HCT116 (cell line): ENCODE measurements at regions not wholly inside any gene's neighbourhood (a gene's known extent, or its start where the extent isn't known, plus 50 kb on each side); places are given as distances from the start of the nearest gene placed in this dataset.

Source experiments
- ATAC-seq: fragments of 200-7000 bp; cut with Tn5 transposase; 2 replicates; pipeline ENCODE4 v1.9.1; 2020; ENCODE audit warnings: mild to moderate bottlenecking, moderate library complexity
- BruUV-seq: library from RNA; stranded (reverse); fragments of 400-500 nt; replicated peaks from 2 replicates; lab custom pipeline; 2021; lab: Mats Ljungman, UMichigan
- CTCF ChIA-PET: fragments of 300-600 bp; sonication (Branson Sonifier 250); formaldehyde crosslinking; loops from one replicate; lab custom pipeline; 2021; ENCODE audit warnings: antibody characterized with exemption; lab: Charles Lee
- POLR2A ChIA-PET: fragments of 300-600, 350-600 bp; sonication (Branson Sonifier 250); formaldehyde crosslinking; loops from one replicate; lab custom pipeline; 2021; ENCODE audit warnings: antibody characterized with exemption; lab: Charles Lee
- RAD21 ChIA-PET, 2 experiments: fragments of 300-600 bp; sonication (Branson Sonifier 250); formaldehyde crosslinking; loops; one replicate each; lab custom pipeline; 2023; ENCODE audit warnings: low total read pairs in 2 of 2; ENCODE audit not compliant: uncharacterized antibody in 2 of 2, unreplicated experiment in 2 of 2, low non-redundant PET in 1 of 2; lab: Charles Lee
- DNase-seq: peaks from one replicate; pipeline ENCODE4 v3.0.0-alpha.2; 2010; ENCODE audit warnings: low read depth, low spot score
- H2AFZ ChIP-seq: fragments of 200-600 bp; shearing (Covaris generic), sonication (generic); 2 replicates; pipeline ENCODE4 v1.6.1; 2017; ENCODE audit warnings: low read depth, mixed run types, mixed read lengths, antibody characterized with exemption, low read length; ENCODE audit not compliant: poor library complexity, severe bottlenecking
- H3K27ac ChIP-seq: 2 replicates; pipeline ENCODE4 v1.5.1; 2012; ENCODE audit warnings: low read depth, low read length
- H3K27me3 ChIP-seq: fragments of 200-600 bp; sonication (generic); 2 replicates; pipeline ENCODE4 v1.6.1; 2016; ENCODE audit warnings: mixed run types, low read length, mixed read lengths; ENCODE audit not compliant: insufficient read depth
- H3K36me3 ChIP-seq, 2 experiments: fragments of 200-500 bp in 1 of 2; fragments of 200-600 bp in 1 of 2; sonication (Bioruptor generic) in 1 of 2; sonication (generic) in 1 of 2; 2 replicates each; pipeline versions ENCODE4 v1.5.1 to v1.6.1; 2014 to 2016; ENCODE audit warnings: low read length in 2 of 2, inconsistent platforms in 1 of 2, mixed read lengths in 1 of 2, mixed run types in 1 of 2; ENCODE audit not compliant: insufficient read depth in 2 of 2, control insufficient read depth in 1 of 2
- H3K4me1 ChIP-seq, 2 experiments: fragments of 200-600 bp in 1 of 2; sonication (generic) in 1 of 2; 2 replicates each; pipeline versions ENCODE4 v1.5.1 to v1.6.1; 2012 to 2017; ENCODE audit warnings: low read length in 2 of 2, inconsistent platforms in 1 of 2, mild to moderate bottlenecking in 1 of 2, mixed read lengths in 1 of 2, mixed run types in 1 of 2, moderate library complexity in 1 of 2; ENCODE audit not compliant: insufficient read depth in 2 of 2, control insufficient read depth in 1 of 2
- H3K4me2 ChIP-seq: fragments of 200-600 bp; sonication (generic); 2 replicates; pipeline ENCODE4 v1.6.1; 2017; ENCODE audit warnings: mixed run types, low read length, mixed read lengths
- H3K4me3 ChIP-seq, 2 experiments: fragments of 200-600 bp in 1 of 2; sonication (generic) in 1 of 2; replicated peaks in 1 of 2; 2 replicates each; pipeline ENCODE4 v1.5.1; 2011 to 2016; ENCODE audit warnings: low read length in 2 of 2, control low read depth in 1 of 2, low read depth in 1 of 2, mild to moderate bottlenecking in 1 of 2, mixed read lengths in 1 of 2, mixed run types in 1 of 2
- H3K79me2 ChIP-seq: fragments of 200-600 bp; sonication (generic); 2 replicates; pipeline ENCODE4 v1.6.1; 2017; ENCODE audit warnings: mild to moderate bottlenecking, mixed run types, low read length, moderate library complexity, mixed read lengths; ENCODE audit not compliant: insufficient read depth
- H3K9ac ChIP-seq: fragments of 200-600 bp; sonication (generic); 2 replicates; pipeline ENCODE4 v1.6.1; 2016; ENCODE audit warnings: low read length, mixed read lengths
- H3K9me2 ChIP-seq: fragments of 200-600 bp; sonication (generic), shearing (Covaris generic); 2 replicates; pipeline ENCODE4 v1.6.1; 2017; ENCODE audit warnings: mixed run types, mild to moderate bottlenecking, moderate library complexity; ENCODE audit not compliant: insufficient read depth
- H3K9me3 ChIP-seq, 2 experiments: fragments of 200-500 bp in 1 of 2; fragments of 200-600 bp in 1 of 2; sonication (Bioruptor generic) in 1 of 2; sonication (generic) in 1 of 2; 2 replicates each; pipeline ENCODE4 v1.6.1; 2014 to 2017; ENCODE audit warnings: low read length in 2 of 2, mixed read lengths in 2 of 2, inconsistent platforms in 1 of 2, low read depth in 1 of 2, mild to moderate bottlenecking in 1 of 2, mixed run types in 1 of 2, moderate library complexity in 1 of 2; ENCODE audit not compliant: control insufficient read depth in 1 of 2, insufficient read depth in 1 of 2
- H4K20me1 ChIP-seq: fragments of 200-600 bp; sonication (generic), shearing (Covaris generic); 2 replicates; pipeline ENCODE4 v1.6.1; 2017; ENCODE audit warnings: mixed run types, mild to moderate bottlenecking, moderate library complexity; ENCODE audit not compliant: insufficient read depth
- CBX3 ChIP-seq: IDR thresholded peaks from 2 replicates; pipeline ENCODE4 v1.6.1; 2012; ENCODE audit warnings: low read depth
- EGR1 ChIP-seq: IDR thresholded peaks from 2 replicates; pipeline ENCODE4 v1.6.1; 2012; ENCODE audit warnings: low read depth
- EZH2 ChIP-seq: fragments of 200-600 bp; sonication (generic); IDR thresholded peaks from 2 replicates; pipeline ENCODE4 v1.6.1; 2017; ENCODE audit warnings: antibody characterized with exemption, mixed run types
- JUND ChIP-seq: IDR thresholded peaks from 2 replicates; pipeline ENCODE4 v1.6.1; 2012
- POLR2A ChIP-seq: IDR thresholded peaks from 2 replicates; pipeline ENCODE4 v1.7.0; 2011; ENCODE audit warnings: borderline replicate concordance; ENCODE audit not compliant: insufficient read depth, insufficient read length; ENCODE audit errors: extremely low read depth
- POLR2AphosphoS5 ChIP-seq: IDR thresholded peaks from 2 replicates; pipeline ENCODE4 v1.6.1; 2011; ENCODE audit warnings: mild to moderate bottlenecking, low read depth, low read length, moderate library complexity
- RAD21 ChIP-seq: IDR thresholded peaks from 2 replicates; pipeline ENCODE4 v1.6.1; 2012; ENCODE audit warnings: low read depth, mild to moderate bottlenecking
- SIN3A ChIP-seq: IDR thresholded peaks from 2 replicates; pipeline ENCODE4 v1.6.1; 2012; ENCODE audit warnings: low read depth
- SP1 ChIP-seq: IDR thresholded peaks from 2 replicates; pipeline ENCODE4 v1.6.1; 2012; ENCODE audit warnings: low read depth
- SRF ChIP-seq: IDR thresholded peaks from 2 replicates; pipeline ENCODE4 v1.6.1; 2012; ENCODE audit warnings: low read depth
- YY1 ChIP-seq: IDR thresholded peaks from 2 replicates; pipeline ENCODE4 v1.6.1; 2011; ENCODE audit warnings: low read length, low read depth, moderate library complexity, mild to moderate bottlenecking; ENCODE audit not compliant: insufficient replicate concordance; ENCODE audit errors: extremely low read depth
- ZFX ChIP-seq: fragments of 450-650 bp; IDR thresholded peaks from 2 replicates; pipeline ENCODE4 v1.6.1; 2017
- ZNF274 ChIP-seq: fragments of 200-500 bp; sonication (Bioruptor generic); IDR thresholded peaks from 2 replicates; pipeline ENCODE4 v1.6.1; 2014; ENCODE audit warnings: mild to moderate bottlenecking, low read depth, low read length, inconsistent platforms
- intact Hi-C: fragments of 100-400 bp; cut with micrococcal nuclease; formaldehyde crosslinking; loops from 2 replicates; pipeline ENCODE4 v1.10.0; 2022
- TF ChIP-seq, protein P1 (sequence below), 3 experiments: fragments of 200-600 bp in 1 of 3; sonication (generic) in 1 of 3; IDR thresholded peaks in 2 of 3; conservative IDR thresholded peaks in 1 of 3; 2 replicates each; pipeline ENCODE4 v1.5.1; 2012 to 2017; ENCODE audit warnings: low read depth in 2 of 3, low read length in 2 of 3, antibody characterized with exemption in 1 of 3, borderline replicate concordance in 1 of 3, control low read depth in 1 of 3, mild to moderate bottlenecking in 1 of 3, mixed read lengths in 1 of 3, mixed run types in 1 of 3, moderate library complexity in 1 of 3; ENCODE audit not compliant: insufficient read depth in 1 of 3
- TF ChIP-seq, protein P2 (sequence below): IDR thresholded peaks from 2 replicates; pipeline ENCODE4 v1.6.1; 2012
- TF ChIP-seq, protein P3 (sequence below): IDR thresholded peaks from 2 replicates; pipeline ENCODE4 v1.6.1; 2012; ENCODE audit warnings: low read depth
- TF ChIP-seq, protein P4 (sequence below): IDR thresholded peaks from 2 replicates; pipeline ENCODE4 v1.6.1; 2011; ENCODE audit warnings: mild to moderate bottlenecking, low read length, moderate library complexity; ENCODE audit not compliant: insufficient replicate concordance; ENCODE audit errors: extremely low read depth

DNA sequence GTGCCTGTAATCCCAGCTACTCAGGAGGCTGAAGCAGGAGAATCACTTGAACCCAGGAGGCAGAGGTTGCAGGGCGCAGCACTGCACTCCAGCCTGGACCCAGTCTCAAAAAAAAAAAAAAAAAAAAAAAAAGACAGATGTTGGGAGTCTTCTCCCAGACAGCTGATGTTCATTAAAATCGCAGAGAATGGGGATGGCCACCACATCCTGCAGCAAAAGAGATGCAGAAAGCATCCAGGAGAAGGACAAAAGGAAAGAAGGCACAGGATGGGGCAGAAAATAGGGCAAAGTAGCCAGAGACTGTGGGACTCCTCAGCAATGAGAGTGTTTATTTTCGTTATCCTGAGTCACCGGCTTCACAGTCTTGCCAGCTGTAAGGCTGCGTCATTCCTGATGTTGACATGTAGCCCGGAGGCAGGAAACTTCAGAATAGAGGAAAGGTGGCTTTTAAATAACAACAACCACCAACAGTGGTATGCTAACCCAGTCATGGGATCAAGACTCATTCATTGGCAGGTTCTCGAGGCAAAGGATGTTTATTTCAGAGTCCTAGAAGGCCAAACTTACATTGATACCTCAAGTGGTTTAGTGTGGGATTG, 149.5 kb upstream of the SVIL start (continued):
- TF ChIP-seq SRF: no peak
- no peak for TF ChIP-seq RAD21

DNA sequence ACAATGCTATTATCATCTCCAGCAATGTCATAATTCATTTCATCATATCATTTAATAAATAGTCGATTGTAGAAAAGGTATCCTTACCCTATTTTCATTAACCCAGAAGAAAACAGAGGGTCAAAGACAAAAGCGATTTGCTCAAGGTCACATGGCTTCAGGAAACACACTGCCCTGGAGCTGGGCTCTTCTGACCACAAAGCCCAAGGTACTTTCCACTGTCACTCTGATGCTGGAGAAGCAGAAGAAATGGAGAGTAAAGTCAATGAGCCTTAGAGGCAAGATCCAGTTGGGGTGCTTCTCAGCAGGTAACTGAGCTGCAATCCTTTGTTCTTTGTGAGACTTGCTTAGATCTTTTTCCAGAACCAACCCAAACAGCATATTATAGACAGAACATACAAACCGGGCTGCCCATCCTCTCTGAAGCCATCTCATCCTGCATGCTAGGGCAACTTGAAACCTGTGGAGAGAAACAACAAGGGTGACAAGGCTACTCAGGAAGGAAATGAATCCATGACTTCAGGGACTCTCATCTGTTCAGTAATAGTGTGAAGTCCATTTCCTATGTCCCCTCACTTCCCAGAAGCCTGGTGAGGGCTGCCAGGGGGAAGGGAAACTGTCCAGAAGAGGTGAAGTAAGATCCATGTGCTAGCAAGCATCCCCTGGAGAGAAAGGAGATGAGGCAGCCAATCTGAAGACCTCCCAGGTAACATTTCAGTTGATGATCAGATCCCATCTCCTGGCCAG, 148.6 kb upstream of the SVIL start:
- Histone ChIP-seq H3K9me2 (no peaks in the 10 kb centered on the region), H3K4me2 (no peak overlapping the region), H3K4me3 (no peak overlapping the region), H3K27me3 (no peaks in the 10 kb centered on the region), H3K36me3 (no peaks in the 10 kb centered on the region), H3K9me3 (no peaks in the 10 kb centered on the region), H3K4me1 (peaks cover 12 to 16% of the 10 kb centered on the region in 2 experiments; a peak in 3 of 4 replicates), H3K27ac (no peak overlapping the region), H4K20me1 (no peaks in the 10 kb centered on the region), H3K9ac (no peak overlapping the region), H2AFZ (no peak overlapping the region), H3K79me2 (no peaks in the 10 kb centered on the region)
- no peak for TF ChIP-seq RAD21
- TF ChIP-seq, protein P1, sequence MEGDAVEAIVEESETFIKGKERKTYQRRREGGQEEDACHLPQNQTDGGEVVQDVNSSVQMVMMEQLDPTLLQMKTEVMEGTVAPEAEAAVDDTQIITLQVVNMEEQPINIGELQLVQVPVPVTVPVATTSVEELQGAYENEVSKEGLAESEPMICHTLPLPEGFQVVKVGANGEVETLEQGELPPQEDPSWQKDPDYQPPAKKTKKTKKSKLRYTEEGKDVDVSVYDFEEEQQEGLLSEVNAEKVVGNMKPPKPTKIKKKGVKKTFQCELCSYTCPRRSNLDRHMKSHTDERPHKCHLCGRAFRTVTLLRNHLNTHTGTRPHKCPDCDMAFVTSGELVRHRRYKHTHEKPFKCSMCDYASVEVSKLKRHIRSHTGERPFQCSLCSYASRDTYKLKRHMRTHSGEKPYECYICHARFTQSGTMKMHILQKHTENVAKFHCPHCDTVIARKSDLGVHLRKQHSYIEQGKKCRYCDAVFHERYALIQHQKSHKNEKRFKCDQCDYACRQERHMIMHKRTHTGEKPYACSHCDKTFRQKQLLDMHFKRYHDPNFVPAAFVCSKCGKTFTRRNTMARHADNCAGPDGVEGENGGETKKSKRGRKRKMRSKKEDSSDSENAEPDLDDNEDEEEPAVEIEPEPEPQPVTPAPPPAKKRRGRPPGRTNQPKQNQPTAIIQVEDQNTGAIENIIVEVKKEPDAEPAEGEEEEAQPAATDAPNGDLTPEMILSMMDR (IDR thresholded peaks at IDR 0.05 in 2 of 3, conservative IDR thresholded peaks at IDR 0.05 in 1 of 3; ENCODE audit: borderline replicate concordance in 1 of 3, insufficient read depth in 1 of 3, low read depth in 2 of 3, low read length in 2 of 3): no peak
- TF ChIP-seq ZNF274: no peak
- TF ChIP-seq JUND: no peak
- TF ChIP-seq, protein P2, sequence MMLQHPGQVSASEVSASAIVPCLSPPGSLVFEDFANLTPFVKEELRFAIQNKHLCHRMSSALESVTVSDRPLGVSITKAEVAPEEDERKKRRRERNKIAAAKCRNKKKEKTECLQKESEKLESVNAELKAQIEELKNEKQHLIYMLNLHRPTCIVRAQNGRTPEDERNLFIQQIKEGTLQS: no peak
- no peak for TF ChIP-seq EZH2
- TF ChIP-seq ZFX: no peak
- TF ChIP-seq, protein P3, sequence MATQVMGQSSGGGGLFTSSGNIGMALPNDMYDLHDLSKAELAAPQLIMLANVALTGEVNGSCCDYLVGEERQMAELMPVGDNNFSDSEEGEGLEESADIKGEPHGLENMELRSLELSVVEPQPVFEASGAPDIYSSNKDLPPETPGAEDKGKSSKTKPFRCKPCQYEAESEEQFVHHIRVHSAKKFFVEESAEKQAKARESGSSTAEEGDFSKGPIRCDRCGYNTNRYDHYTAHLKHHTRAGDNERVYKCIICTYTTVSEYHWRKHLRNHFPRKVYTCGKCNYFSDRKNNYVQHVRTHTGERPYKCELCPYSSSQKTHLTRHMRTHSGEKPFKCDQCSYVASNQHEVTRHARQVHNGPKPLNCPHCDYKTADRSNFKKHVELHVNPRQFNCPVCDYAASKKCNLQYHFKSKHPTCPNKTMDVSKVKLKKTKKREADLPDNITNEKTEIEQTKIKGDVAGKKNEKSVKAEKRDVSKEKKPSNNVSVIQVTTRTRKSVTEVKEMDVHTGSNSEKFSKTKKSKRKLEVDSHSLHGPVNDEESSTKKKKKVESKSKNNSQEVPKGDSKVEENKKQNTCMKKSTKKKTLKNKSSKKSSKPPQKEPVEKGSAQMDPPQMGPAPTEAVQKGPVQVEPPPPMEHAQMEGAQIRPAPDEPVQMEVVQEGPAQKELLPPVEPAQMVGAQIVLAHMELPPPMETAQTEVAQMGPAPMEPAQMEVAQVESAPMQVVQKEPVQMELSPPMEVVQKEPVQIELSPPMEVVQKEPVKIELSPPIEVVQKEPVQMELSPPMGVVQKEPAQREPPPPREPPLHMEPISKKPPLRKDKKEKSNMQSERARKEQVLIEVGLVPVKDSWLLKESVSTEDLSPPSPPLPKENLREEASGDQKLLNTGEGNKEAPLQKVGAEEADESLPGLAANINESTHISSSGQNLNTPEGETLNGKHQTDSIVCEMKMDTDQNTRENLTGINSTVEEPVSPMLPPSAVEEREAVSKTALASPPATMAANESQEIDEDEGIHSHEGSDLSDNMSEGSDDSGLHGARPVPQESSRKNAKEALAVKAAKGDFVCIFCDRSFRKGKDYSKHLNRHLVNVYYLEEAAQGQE: no peak
- no peak for TF ChIP-seq CBX3
- TF ChIP-seq SRF: no peak
- TF ChIP-seq SIN3A: no peak
- no peak for TF ChIP-seq EGR1
- no peak for TF ChIP-seq POLR2A
- TF ChIP-seq YY1: no peak
- TF ChIP-seq POLR2AphosphoS5: no peak
- TF ChIP-seq SP1: no peak
- TF ChIP-seq, protein P4, sequence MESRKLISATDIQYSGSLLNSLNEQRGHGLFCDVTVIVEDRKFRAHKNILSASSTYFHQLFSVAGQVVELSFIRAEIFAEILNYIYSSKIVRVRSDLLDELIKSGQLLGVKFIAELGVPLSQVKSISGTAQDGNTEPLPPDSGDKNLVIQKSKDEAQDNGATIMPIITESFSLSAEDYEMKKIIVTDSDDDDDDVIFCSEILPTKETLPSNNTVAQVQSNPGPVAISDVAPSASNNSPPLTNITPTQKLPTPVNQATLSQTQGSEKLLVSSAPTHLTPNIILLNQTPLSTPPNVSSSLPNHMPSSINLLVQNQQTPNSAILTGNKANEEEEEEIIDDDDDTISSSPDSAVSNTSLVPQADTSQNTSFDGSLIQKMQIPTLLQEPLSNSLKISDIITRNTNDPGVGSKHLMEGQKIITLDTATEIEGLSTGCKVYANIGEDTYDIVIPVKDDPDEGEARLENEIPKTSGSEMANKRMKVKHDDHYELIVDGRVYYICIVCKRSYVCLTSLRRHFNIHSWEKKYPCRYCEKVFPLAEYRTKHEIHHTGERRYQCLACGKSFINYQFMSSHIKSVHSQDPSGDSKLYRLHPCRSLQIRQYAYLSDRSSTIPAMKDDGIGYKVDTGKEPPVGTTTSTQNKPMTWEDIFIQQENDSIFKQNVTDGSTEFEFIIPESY: no peak
- BruUV-seq: no TSS peak
- ChIA-PET POLR2A (no interaction called here), CTCF (no interaction called here), RAD21 (no interaction called here)
- no peak for ATAC-seq
- no peak for DNase-seq
- intact Hi-C loops: no loop called here
